ENCODE measurements at regions not wholly inside any gene's neighbourhood (a gene's known extent, or its start where the extent isn't known, plus 50 kb on each side); places are given as distances from the start of the nearest gene placed in this dataset.

- Histone ChIP-seq H3K9me3 (ENCODE audit: control insufficient read depth, insufficient read depth, low read depth, low read length) (no peaks in the 10 kb centered on the region), H3K4me2 (ENCODE audit: extremely low read depth, insufficient read depth, low read length) (no peak overlapping the region), H3K36me3 (ENCODE audit: control insufficient read depth, insufficient read depth, low read length) (no peaks in the 10 kb centered on the region), H3K4me1 (ENCODE audit: control insufficient read depth, extremely low read depth, insufficient read depth, low read length) (no peaks in the 10 kb centered on the region), H3K27me3 (ENCODE audit: control insufficient read depth, insufficient read depth, low read length) (no peaks in the 10 kb centered on the region), H2AFZ (ENCODE audit: low read length) (no peak overlapping the region), H3K27ac (ENCODE audit: insufficient read depth, low read length) (no peak overlapping the region), H3K4me3 (replicated peaks in 1 of 4; ENCODE audit: control extremely low read depth in 1 of 4, insufficient read depth in 1 of 4, low read depth in 3 of 4, low read length in 4 of 4) (no peak overlapping the region), H3K79me2 (ENCODE audit: control insufficient read depth, insufficient read depth, low read length) (no peaks in the 10 kb centered on the region), H4K20me1 (ENCODE audit: control insufficient read depth, extremely low read depth, insufficient read depth, low read length) (no peaks in the 10 kb centered on the region), H3K9ac (ENCODE audit: insufficient read depth, low read length) (no peak overlapping the region)
- DNase-seq (ENCODE audit: low read depth in 2 of 2): no peak
- no peak for TF ChIP-seq CTCF (conservative IDR thresholded peaks at IDR 0.05 in 1 of 2, IDR thresholded peaks at IDR 0.05 in 1 of 2; ENCODE audit: low read depth in 1 of 2, low read length in 2 of 2)
- TF ChIP-seq EZH2 (IDR thresholded peaks at IDR 0.05; ENCODE audit: low read length, missing control alignments): no peak
These were observed 408.3 kb upstream of the ANKRD30A start for GRCh38 chr10:36717118-36717517.

- H3K36me3 ChIP-seq (ENCODE audit: control insufficient read depth, insufficient read depth, low read length): no peaks in the 10 kb centered on the region
- H3K4me3 ChIP-seq (replicated peaks in 1 of 4; ENCODE audit: control extremely low read depth in 1 of 4, insufficient read depth in 1 of 4, low read depth in 3 of 4, low read length in 4 of 4): no peak overlapping the region
- no peak overlapping the region for H3K27ac ChIP-seq (ENCODE audit: insufficient read depth, low read length)
- H3K4me2 ChIP-seq (ENCODE audit: extremely low read depth, insufficient read depth, low read length): no peak overlapping the region
- H2AFZ ChIP-seq (ENCODE audit: low read length): no peak overlapping the region
- no peak overlapping the region for H3K9ac ChIP-seq (ENCODE audit: insufficient read depth, low read length)
- no peaks in the 10 kb centered on the region for H3K4me1 ChIP-seq (ENCODE audit: control insufficient read depth, extremely low read depth, insufficient read depth, low read length)
- H4K20me1 ChIP-seq (ENCODE audit: control insufficient read depth, extremely low read depth, insufficient read depth, low read length): no peaks in the 10 kb centered on the region
- no peaks in the 10 kb centered on the region for H3K27me3 ChIP-seq (ENCODE audit: control insufficient read depth, insufficient read depth, low read length)
- no peaks in the 10 kb centered on the region for H3K79me2 ChIP-seq (ENCODE audit: control insufficient read depth, insufficient read depth, low read length)
- H3K9me3 ChIP-seq (ENCODE audit: control insufficient read depth, insufficient read depth, low read depth, low read length): no peaks in the 10 kb centered on the region
- DNase-seq (ENCODE audit: low read depth in 2 of 2): no peak
- TF ChIP-seq EZH2 (IDR thresholded peaks at IDR 0.05; ENCODE audit: low read length, missing control alignments) (no peak), CTCF (conservative IDR thresholded peaks at IDR 0.05 in 1 of 2, IDR thresholded peaks at IDR 0.05 in 1 of 2; ENCODE audit: low read depth in 1 of 2, low read length in 2 of 2) (no peak)
These were observed 409.1 kb upstream of the ANKRD30A start for GRCh38 chr10:36716291-36716690.

GRCh38 chr10:36712695-36713094 is 412.7 kb upstream of the ANKRD30A start:
- no peaks in the 10 kb centered on the region for H3K79me2 ChIP-seq (ENCODE audit: control insufficient read depth, insufficient read depth, low read length)
- no peaks in the 10 kb centered on the region for H3K9me3 ChIP-seq (ENCODE audit: control insufficient read depth, insufficient read depth, low read depth, low read length)
- no peaks in the 10 kb centered on the region for H3K36me3 ChIP-seq (ENCODE audit: control insufficient read depth, insufficient read depth, low read length)
- H3K27ac ChIP-seq (ENCODE audit: insufficient read depth, low read length): no peak overlapping the region
- H2AFZ ChIP-seq (ENCODE audit: low read length): no peak overlapping the region
- H3K4me1 ChIP-seq (ENCODE audit: control insufficient read depth, extremely low read depth, insufficient read depth, low read length): no peaks in the 10 kb centered on the region
- H3K4me3 ChIP-seq (replicated peaks in 1 of 4; ENCODE audit: control extremely low read depth in 1 of 4, insufficient read depth in 1 of 4, low read depth in 3 of 4, low read length in 4 of 4): no peak overlapping the region
- no peak overlapping the region for H3K9ac ChIP-seq (ENCODE audit: insufficient read depth, low read length)
- DNase-seq (ENCODE audit: low read depth in 2 of 2): no peak
- no peaks in the 10 kb centered on the region for H4K20me1 ChIP-seq (ENCODE audit: control insufficient read depth, extremely low read depth, insufficient read depth, low read length)
- TF ChIP-seq EZH2 (IDR thresholded peaks at IDR 0.05; ENCODE audit: low read length, missing control alignments) (no peak), CTCF (conservative IDR thresholded peaks at IDR 0.05 in 1 of 2, IDR thresholded peaks at IDR 0.05 in 1 of 2; ENCODE audit: low read depth in 1 of 2, low read length in 2 of 2) (no peak)
- H3K4me2 ChIP-seq (ENCODE audit: extremely low read depth, insufficient read depth, low read length): no peak overlapping the region
- no peaks in the 10 kb centered on the region for H3K27me3 ChIP-seq (ENCODE audit: control insufficient read depth, insufficient read depth, low read length)

Measured in fibroblast of lung (primary cell).